B cell (primary cell): ENCODE measurements at regions not wholly inside any gene's neighbourhood (a gene's known extent, or its start where the extent isn't known, plus 50 kb on each side); places are given as distances from the start of the nearest gene placed in this dataset.

Experiments
- ATAC-seq: fragments of 200-7000 bp; cut with Tn5 transposase; one replicate; pipeline ENCODE4 v1.10.0; 2021; ENCODE audit warnings: low read depth, mild to moderate bottlenecking, moderate number of reproducible peaks, moderate library complexity
- CTCF ChIA-PET: fragments of 350-600 bp; sonication (Branson Sonifier 250); formaldehyde crosslinking; loops from one replicate; lab custom pipeline; 2021; ENCODE audit warnings: antibody characterized with exemption, inconsistent platforms; lab: Charles Lee
- POLR2A ChIA-PET: fragments of 350-600 bp; sonication (Branson Sonifier 250); formaldehyde crosslinking; loops from one replicate; lab custom pipeline; 2021; ENCODE audit warnings: antibody characterized with exemption; lab: Charles Lee
- DNase-seq: peaks from one replicate; pipeline ENCODE4 v3.0.0; 2013
- H2AFZ ChIP-seq: 2 replicates; pipeline ENCODE4 v1.6.1; 2012; ENCODE audit warnings: mild to moderate bottlenecking, low read depth, low read length; ENCODE audit not compliant: insufficient read depth, poor library complexity, severe bottlenecking
- H3K27ac ChIP-seq, 2 donors: 1 replicate in 1 of 2; 2 replicates in 1 of 2; pipeline ENCODE4 v1.5.1; 2012 to 2013; ENCODE audit warnings: low read length in 2 of 2, mild to moderate bottlenecking in 2 of 2, moderate library complexity in 1 of 2
- H3K27me3 ChIP-seq, 4 experiments: fragments of 200-600 bp in 1 of 4; sonication (generic) in 1 of 4; replicated peaks in 1 of 4; 1 replicate in 2 of 4; 2 replicates in 2 of 4; pipeline versions ENCODE4 v1.6.1 to v1.7.0; 2013 to 2016; ENCODE audit warnings: low read length in 3 of 4, mild to moderate bottlenecking in 2 of 4, mixed read lengths in 1 of 4, moderate library complexity in 1 of 4; ENCODE audit not compliant: insufficient read depth in 4 of 4, control insufficient read depth in 3 of 4; ENCODE audit errors: control extremely low read depth in 1 of 4
- H3K36me3 ChIP-seq, 2 experiments: replicated peaks in 1 of 2; 1 replicate in 1 of 2; 2 replicates in 1 of 2; pipeline versions ENCODE4 v1.6.1 to v1.7.1; 2013; ENCODE audit warnings: low read length in 1 of 2; ENCODE audit not compliant: insufficient read depth in 2 of 2, control insufficient read depth in 1 of 2; ENCODE audit errors: control extremely low read depth in 1 of 2, extremely low read depth in 1 of 2
- H3K4me1 ChIP-seq, 2 donors: fragments of 200-600 bp in 1 of 2; sonication (generic) in 1 of 2; 1 replicate in 1 of 2; 2 replicates in 1 of 2; pipeline versions ENCODE4 v1.5.1 to v1.6.1; 2013 to 2017; ENCODE audit warnings: low read length in 2 of 2; ENCODE audit not compliant: control insufficient read depth in 2 of 2, insufficient read depth in 2 of 2
- H3K4me2 ChIP-seq: replicated peaks from 2 replicates; pipeline ENCODE3; 2012; ENCODE audit warnings: mild to moderate bottlenecking, low read depth, low read length; ENCODE audit not compliant: poor library complexity, severe bottlenecking
- H3K4me3 ChIP-seq, 5 experiments: fragments of 200-600 bp in 1 of 5; sonication (generic) in 1 of 5; 1 replicate in 3 of 5; 2 replicates in 2 of 5; pipeline versions ENCODE4 v1.5.1 to v1.7.0; 2011 to 2016; ENCODE audit warnings: low read length in 4 of 5, mild to moderate bottlenecking in 4 of 5, low read depth in 2 of 5, control low read depth in 1 of 5, moderate library complexity in 1 of 5; ENCODE audit not compliant: insufficient read depth in 1 of 5; ENCODE audit errors: control extremely low read depth in 1 of 5, extremely low read depth in 1 of 5
- H3K79me2 ChIP-seq: fragments of 200-600 bp; sonication (generic); one replicate; pipeline ENCODE4 v1.6.0; 2016; ENCODE audit warnings: low read length; ENCODE audit not compliant: control insufficient read depth, insufficient read depth
- H3K9ac ChIP-seq: fragments of 200-600 bp; sonication (generic); 2 replicates; pipeline ENCODE4 v1.6.1; 2017; ENCODE audit warnings: mild to moderate bottlenecking, low read length, moderate library complexity
- H3K9me3 ChIP-seq, 3 donors: one replicate each; pipeline versions ENCODE4 v1.6.1 to v1.7.1; 2013; ENCODE audit warnings: low read length in 2 of 3; ENCODE audit not compliant: control insufficient read depth in 2 of 3, insufficient read depth in 1 of 3; ENCODE audit errors: control extremely low read depth in 1 of 3
- H4K20me1 ChIP-seq: 2 replicates; pipeline ENCODE4 v1.6.0; 2012; ENCODE audit warnings: mild to moderate bottlenecking, low read length; ENCODE audit not compliant: insufficient read depth, control insufficient read depth, poor library complexity, severe bottlenecking
- H3K27ac Mint-ChIP-seq: one replicate; pipeline ENCODE4 v1.8.0; 2021; ENCODE audit warnings: mixed read lengths
- H3K27me3 Mint-ChIP-seq: one replicate; pipeline ENCODE4 v1.8.0; 2021; ENCODE audit warnings: mixed read lengths
- H3K4me1 Mint-ChIP-seq: one replicate; pipeline ENCODE4 v1.8.0; 2021; ENCODE audit warnings: mixed read lengths
- H3K4me3 Mint-ChIP-seq: one replicate; pipeline ENCODE4 v1.8.0; 2021; ENCODE audit warnings: mixed read lengths
- H3K9me3 Mint-ChIP-seq: one replicate; pipeline ENCODE4 v1.8.0; 2022; ENCODE audit warnings: mixed read lengths; ENCODE audit not compliant: insufficient read depth
- EZH2 ChIP-seq: IDR thresholded peaks from 2 replicates; pipeline ENCODE4 v1.6.1; 2012; ENCODE audit warnings: borderline replicate concordance, low read depth, mild to moderate bottlenecking, moderate library complexity, low read length; ENCODE audit not compliant: insufficient read depth, poor library complexity, severe bottlenecking
- WGBS: methylation state at CpG from one replicate; pipeline ENCODE4 v1.1.5; 2013; ENCODE audit warnings: missing lambda C conversion rate; ENCODE audit not compliant: insufficient coverage; 5-methylcytosine and 5-hydroxymethylcytosine counted together
- intact Hi-C: fragments of 100-400 bp; cut with micrococcal nuclease; formaldehyde crosslinking; loops from one replicate; pipeline ENCODE4 v1.10.0; 2022
- TF ChIP-seq, protein P1 (sequence below): fragments of 200-600 bp; IDR thresholded peaks from one replicate; pipeline ENCODE4 v1.8.0; 2022; ENCODE audit warnings: antibody characterized with exemption, mild to moderate bottlenecking

DNA sequence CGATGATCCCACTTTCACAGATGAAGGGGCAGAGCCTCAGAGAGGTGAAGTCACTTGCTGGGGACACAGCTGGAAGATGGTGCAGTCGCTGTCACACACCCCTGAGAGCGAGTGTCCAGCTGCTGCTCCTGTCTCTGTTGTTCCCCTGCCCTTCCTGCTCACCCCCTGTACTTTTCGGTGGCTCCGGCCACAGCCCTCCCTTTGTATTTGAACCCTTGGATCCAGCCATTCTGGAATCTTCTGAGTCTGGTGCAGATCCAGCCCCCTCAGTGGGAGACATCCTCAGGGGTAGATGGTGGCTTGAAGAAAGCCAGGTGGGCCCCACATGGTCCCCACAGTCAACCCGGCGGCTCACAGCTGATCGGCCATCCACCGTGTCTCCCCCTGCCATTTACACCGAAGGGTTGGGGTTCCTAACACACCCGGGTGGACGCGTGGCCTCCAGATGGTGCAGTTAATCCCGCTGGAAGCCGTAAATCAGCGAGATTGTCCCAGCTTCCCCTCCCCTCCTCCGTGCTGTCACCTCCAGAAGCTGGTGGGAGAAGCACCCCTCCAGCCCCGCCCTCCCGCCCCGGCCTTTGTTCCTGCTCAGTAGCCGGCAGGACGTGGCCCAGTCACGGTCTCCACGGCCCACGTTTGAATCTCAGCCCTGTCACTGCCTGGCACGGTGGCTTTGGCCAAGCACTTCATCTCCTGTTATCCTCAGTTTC, 204.8 kb downstream of the C9orf50 start:
- H3K27ac Mint-ChIP-seq = peak overlapping the region; percentile 37
- ATAC-seq (no peak), DNase-seq (no peak)
- no peaks in the 10 kb centered on the region for H3K9me3 ChIP-seq
- no peak overlapping the region for H3K9ac ChIP-seq
- no peaks in the 10 kb centered on the region for H3K27me3 ChIP-seq
- no peak overlapping the region for H3K4me2 ChIP-seq
- ChIA-PET POLR2A (no interaction called here), CTCF (interaction anchor here (0.9 kb wide), 1 partner anchor 33 kb away, joined by 3 read pairs; no protein-coding TSS in a partner anchor)
- no peaks in the 10 kb centered on the region for H3K36me3 ChIP-seq
- H3K4me3 Mint-ChIP-seq = peak overlapping the region; percentile 10
- no peaks in the 10 kb centered on the region for H4K20me1 ChIP-seq
- peaks cover 18 to 25% of the 10 kb centered on the region in 2 donors for H3K4me1 ChIP-seq
- peaks cover 20% of the 10 kb centered on the region for H3K4me1 Mint-ChIP-seq
- no peak overlapping the region for H3K4me3 ChIP-seq
- H3K27me3 Mint-ChIP-seq = peaks cover under 1% of the 10 kb centered on the region
- TF ChIP-seq EZH2 = no peak
- TF ChIP-seq, protein P1, sequence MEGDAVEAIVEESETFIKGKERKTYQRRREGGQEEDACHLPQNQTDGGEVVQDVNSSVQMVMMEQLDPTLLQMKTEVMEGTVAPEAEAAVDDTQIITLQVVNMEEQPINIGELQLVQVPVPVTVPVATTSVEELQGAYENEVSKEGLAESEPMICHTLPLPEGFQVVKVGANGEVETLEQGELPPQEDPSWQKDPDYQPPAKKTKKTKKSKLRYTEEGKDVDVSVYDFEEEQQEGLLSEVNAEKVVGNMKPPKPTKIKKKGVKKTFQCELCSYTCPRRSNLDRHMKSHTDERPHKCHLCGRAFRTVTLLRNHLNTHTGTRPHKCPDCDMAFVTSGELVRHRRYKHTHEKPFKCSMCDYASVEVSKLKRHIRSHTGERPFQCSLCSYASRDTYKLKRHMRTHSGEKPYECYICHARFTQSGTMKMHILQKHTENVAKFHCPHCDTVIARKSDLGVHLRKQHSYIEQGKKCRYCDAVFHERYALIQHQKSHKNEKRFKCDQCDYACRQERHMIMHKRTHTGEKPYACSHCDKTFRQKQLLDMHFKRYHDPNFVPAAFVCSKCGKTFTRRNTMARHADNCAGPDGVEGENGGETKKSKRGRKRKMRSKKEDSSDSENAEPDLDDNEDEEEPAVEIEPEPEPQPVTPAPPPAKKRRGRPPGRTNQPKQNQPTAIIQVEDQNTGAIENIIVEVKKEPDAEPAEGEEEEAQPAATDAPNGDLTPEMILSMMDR = no peak
- H2AFZ ChIP-seq = no peak overlapping the region
- WGBS = 92% methylated on average over 23 of the region's 26 CpGs
- H3K9me3 Mint-ChIP-seq = no peaks in the 10 kb centered on the region
- H3K79me2 ChIP-seq = peaks cover 2% of the 10 kb centered on the region
- intact Hi-C loops = no loop called here
- no peak overlapping the region for H3K27ac ChIP-seq
